SK-N-SH treated with all-trans-retinoic acid at 6 μM for 48 hours (cell line): ENCODE measurements at regions not wholly inside any gene's neighbourhood (a gene's known extent, or its start where the extent isn't known, plus 50 kb on each side); places are given as distances from the start of the nearest gene placed in this dataset.

Experiments
- ATAC-seq: fragments of 200-7000 bp; cut with Tn5 transposase; 3 replicates; pipeline ENCODE4 v1.9.1; 2020; ENCODE audit warnings: mild to moderate bottlenecking, moderate library complexity
- ARNTL ChIP-seq: fragments of 450-650 bp; formaldehyde crosslinking; IDR thresholded peaks from 2 replicates; pipeline ENCODE4 v1.5.0; 2020; ENCODE audit warnings: low read depth, mild to moderate bottlenecking, moderate library complexity, borderline replicate concordance
- BACH2 ChIP-seq: fragments of 250-450 bp; sonication (Bioruptor Pico); IDR thresholded peaks from 2 replicates; pipeline ENCODE4 v1.9.0; 2021; ENCODE audit warnings: mild to moderate bottlenecking, borderline replicate concordance
- CREB5 ChIP-seq: fragments of 250-450 bp; sonication (Bioruptor Pico); IDR thresholded peaks from 2 replicates; pipeline ENCODE4 v1.5.1; 2020; ENCODE audit warnings: low read depth, mild to moderate bottlenecking, moderate library complexity
- CSDC2 ChIP-seq: fragments of 250-450 bp; sonication (Bioruptor Pico); IDR thresholded peaks from 2 replicates; pipeline ENCODE4 v1.5.0; 2020; ENCODE audit warnings: mild to moderate bottlenecking, moderate library complexity
- CSRNP3 ChIP-seq: fragments of 250-450 bp; sonication (Bioruptor Pico); IDR thresholded peaks from 2 replicates; pipeline ENCODE4 v1.5.1; 2021; ENCODE audit warnings: mild to moderate bottlenecking, moderate library complexity
- ESRRG ChIP-seq: fragments of 250-450 bp; sonication (Bioruptor Pico); IDR thresholded peaks from 2 replicates; pipeline ENCODE4 v1.6.1; 2021; ENCODE audit warnings: mild to moderate bottlenecking
- GLIS3 ChIP-seq: fragments of 250-450 bp; sonication (Bioruptor Pico); IDR thresholded peaks from 2 replicates; pipeline ENCODE4 v1.5.0; 2020; ENCODE audit warnings: mild to moderate bottlenecking, moderate library complexity
- ISL1 ChIP-seq: fragments of 250-450 bp; sonication (Bioruptor Pico); IDR thresholded peaks from 2 replicates; pipeline ENCODE4 v2.1.2; 2022; ENCODE audit warnings: mild to moderate bottlenecking, moderate library complexity
- OSR1 ChIP-seq: fragments of 250-450 bp; sonication (Bioruptor Pico); IDR thresholded peaks from 2 replicates; pipeline ENCODE4 v1.8.0; 2022; ENCODE audit warnings: moderate library complexity, mild to moderate bottlenecking, inconsistent platforms
- PATZ1 ChIP-seq: fragments of 250-450 bp; sonication (Bioruptor Pico); IDR thresholded peaks from 2 replicates; pipeline ENCODE4 v1.8.0; 2020; ENCODE audit warnings: mild to moderate bottlenecking, moderate library complexity, borderline replicate concordance
- POU6F1 ChIP-seq: fragments of 250-450 bp; sonication (Bioruptor Pico); IDR thresholded peaks from 2 replicates; pipeline ENCODE4 v1.8.0; 2021; ENCODE audit warnings: low read depth, mild to moderate bottlenecking, moderate library complexity, borderline replicate concordance
- PPARA ChIP-seq: fragments of 250-450 bp; sonication (Bioruptor Pico); IDR thresholded peaks from 2 replicates; pipeline ENCODE4 v1.5.0; 2020; ENCODE audit warnings: mild to moderate bottlenecking, borderline replicate concordance
- RARB ChIP-seq: fragments of 250-450 bp; sonication (Bioruptor Pico); IDR thresholded peaks from 2 replicates; pipeline ENCODE4 v1.8.0; 2021; ENCODE audit warnings: mild to moderate bottlenecking, moderate library complexity
- SNAI2 ChIP-seq: fragments of 250-450 bp; sonication (Bioruptor Pico); IDR thresholded peaks from 2 replicates; pipeline ENCODE4 v1.5.0; 2020; ENCODE audit warnings: mild to moderate bottlenecking, moderate library complexity
- TCF4 ChIP-seq: fragments of 250-450 bp; sonication (Bioruptor Pico); IDR thresholded peaks from 2 replicates; pipeline ENCODE4 v1.8.0; 2021; ENCODE audit warnings: mild to moderate bottlenecking, moderate library complexity, borderline replicate concordance
- TOX ChIP-seq: fragments of 250-450 bp; sonication (Bioruptor Pico); IDR thresholded peaks from 2 replicates; pipeline ENCODE4 v1.8.0; 2021; ENCODE audit warnings: mild to moderate bottlenecking, moderate library complexity, borderline replicate concordance
- ZC3H10 ChIP-seq: fragments of 250-450 bp; sonication (Bioruptor Pico); IDR thresholded peaks from 2 replicates; pipeline ENCODE4 v1.5.1; 2021; ENCODE audit warnings: mild to moderate bottlenecking, moderate library complexity
- ZFP3 ChIP-seq: fragments of 250-450 bp; sonication (Bioruptor Pico); IDR thresholded peaks from 2 replicates; pipeline ENCODE4 v1.5.0; 2020; ENCODE audit warnings: mild to moderate bottlenecking, moderate library complexity
- ZFP30 ChIP-seq: fragments of 450-650 bp; formaldehyde crosslinking; IDR thresholded peaks from 2 replicates; pipeline ENCODE4 v1.5.0; 2022; ENCODE audit warnings: mild to moderate bottlenecking, moderate library complexity
- ZNF565 ChIP-seq: fragments of 450-650 bp; formaldehyde crosslinking; conservative IDR thresholded peaks from 2 replicates; pipeline ENCODE4 v1.5.0; 2020; ENCODE audit warnings: low read depth, mild to moderate bottlenecking, moderate library complexity
- ZNF70 ChIP-seq: fragments of 450-650 bp; formaldehyde crosslinking; IDR thresholded peaks from 2 replicates; pipeline ENCODE4 v1.5.0; 2020; ENCODE audit warnings: mild to moderate bottlenecking, moderate library complexity

- TF ChIP-seq POU6F1 (CRISPR knock-in tag) (no peak), ISL1 (CRISPR knock-in tag) (no peak), CSRNP3 (CRISPR knock-in tag) (no peak), PATZ1 (no peak), TOX (CRISPR knock-in tag) (no peak), TCF4 (CRISPR knock-in tag) (no peak), GLIS3 (no peak), ZFP30 (CRISPR knock-in tag) (no peak)
Observed at GRCh38 chr12:124388679-124389137, 93.8 kb downstream of the RFLNA start (continued).

- TF ChIP-seq PATZ1 (no peak), TOX (CRISPR knock-in tag) (no peak), ZNF70 (CRISPR knock-in tag) (no peak), BACH2 (CRISPR knock-in tag) (no peak), ARNTL (CRISPR knock-in tag) (no peak), ISL1 (CRISPR knock-in tag) (no peak), CSRNP3 (CRISPR knock-in tag) (no peak), ZNF565 (no peak), ZC3H10 (CRISPR knock-in tag) (no peak), TCF4 (CRISPR knock-in tag) (no peak), CREB5 (no peak), ZFP3 (CRISPR knock-in tag) (no peak), RARB (CRISPR knock-in tag) (no peak), ESRRG (CRISPR knock-in tag) (no peak), OSR1 (CRISPR knock-in tag) (no peak), SNAI2 (CRISPR knock-in tag) (no peak), PPARA (no peak), ZFP30 (CRISPR knock-in tag) (no peak), CSDC2 (no peak)
- no peak for ATAC-seq
Observed at GRCh38 chr12:124388038-124388671, 93.3 kb downstream of the RFLNA start.

GRCh38 chr12:124387528-124387911, 92.6 kb downstream of the RFLNA start:
- ATAC-seq = no peak

More at GRCh38 chr12:124387528-124387911, 92.6 kb downstream of the RFLNA start:
- TF ChIP-seq OSR1 (CRISPR knock-in tag) = no peak
- TF ChIP-seq RARB (CRISPR knock-in tag) = no peak
- TF ChIP-seq ARNTL (CRISPR knock-in tag) = no peak
- no peak for TF ChIP-seq TOX (CRISPR knock-in tag)
- no peak for TF ChIP-seq PATZ1
- no peak for TF ChIP-seq ZNF565
- TF ChIP-seq CSRNP3 (CRISPR knock-in tag) = no peak
- no peak for TF ChIP-seq ISL1 (CRISPR knock-in tag)
- TF ChIP-seq GLIS3 = no peak
- TF ChIP-seq POU6F1 (CRISPR knock-in tag) = no peak
- no peak for TF ChIP-seq ZNF70 (CRISPR knock-in tag)
- no peak for TF ChIP-seq BACH2 (CRISPR knock-in tag)
- no peak for TF ChIP-seq SNAI2 (CRISPR knock-in tag)
